GM21360 (cell line): ENCODE measurements at regions not wholly inside any gene's neighbourhood (a gene's known extent, or its start where the extent isn't known, plus 50 kb on each side); places are given as distances from the start of the nearest gene placed in this dataset.
"Not testable (repeated sequence)": the region's sequence is repeated elsewhere in the genome, so short reads cannot be mapped to it uniquely, and the experiment has no call there.

Experiments
- ATAC-seq: cut with Tn5 transposase; IDR thresholded peaks from one replicate; pipeline ENCODE4 v1.9.1; 2021; ENCODE audit warnings: mild to moderate bottlenecking, moderate library complexity; ENCODE audit not compliant: unreplicated experiment

DNA sequence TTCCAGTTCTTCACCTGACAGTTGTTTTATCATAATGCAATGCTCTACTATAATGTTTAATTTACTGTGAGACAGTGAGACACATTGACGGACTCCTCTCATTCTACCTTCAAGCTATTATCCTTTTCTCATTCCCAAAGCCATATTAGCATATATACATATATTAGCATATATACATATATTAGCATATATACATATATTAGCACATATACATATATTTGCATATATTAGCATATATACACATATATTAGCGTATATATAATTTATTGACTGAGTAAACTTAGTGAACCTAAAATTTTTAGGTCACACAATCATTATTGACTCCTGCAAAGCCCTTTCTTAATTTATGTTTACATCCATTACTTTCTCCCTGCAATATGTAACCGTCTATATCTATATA is 555.0 kb upstream of the ADGRB3 start:
- ATAC-seq, result no peak

DNA sequence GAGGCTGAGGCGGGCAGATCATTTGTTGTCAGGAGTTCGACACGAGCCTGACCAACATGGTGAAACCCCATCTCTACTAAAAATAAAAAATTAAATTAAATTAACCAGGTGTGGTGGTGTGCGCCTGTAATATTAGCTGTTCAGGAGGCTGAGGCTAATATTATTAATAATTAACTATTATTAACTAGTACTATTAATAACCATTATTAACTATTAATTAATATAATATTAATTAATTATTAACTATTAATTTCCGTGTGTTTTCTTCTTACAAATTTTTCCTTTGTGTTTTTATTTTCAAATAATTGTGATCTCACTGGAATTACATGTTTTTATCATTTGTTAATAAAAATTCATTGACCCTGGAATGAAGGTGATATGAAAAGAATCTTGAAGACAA is 557.4 kb upstream of the ADGRB3 start:
- no peak for ATAC-seq

DNA sequence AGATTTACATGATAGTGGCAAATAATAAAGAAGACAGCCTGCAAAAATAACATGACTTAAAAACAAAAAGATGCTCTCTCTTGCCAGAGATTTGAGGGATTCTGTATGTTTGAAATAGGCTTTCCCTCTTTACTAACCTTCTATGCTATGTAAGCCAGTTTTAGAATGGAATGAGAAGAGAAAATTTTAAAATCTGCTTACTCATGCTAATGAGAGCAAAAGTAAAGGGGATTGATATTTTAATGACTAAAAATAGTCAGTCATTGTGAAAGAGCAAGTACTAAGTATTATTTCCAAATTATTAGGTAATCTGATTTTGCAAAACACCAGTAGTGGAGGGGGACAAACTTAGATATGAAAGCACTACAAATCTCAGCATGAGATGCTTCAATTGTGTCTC is 563.3 kb upstream of the ADGRB3 start:
- no peak for ATAC-seq

DNA sequence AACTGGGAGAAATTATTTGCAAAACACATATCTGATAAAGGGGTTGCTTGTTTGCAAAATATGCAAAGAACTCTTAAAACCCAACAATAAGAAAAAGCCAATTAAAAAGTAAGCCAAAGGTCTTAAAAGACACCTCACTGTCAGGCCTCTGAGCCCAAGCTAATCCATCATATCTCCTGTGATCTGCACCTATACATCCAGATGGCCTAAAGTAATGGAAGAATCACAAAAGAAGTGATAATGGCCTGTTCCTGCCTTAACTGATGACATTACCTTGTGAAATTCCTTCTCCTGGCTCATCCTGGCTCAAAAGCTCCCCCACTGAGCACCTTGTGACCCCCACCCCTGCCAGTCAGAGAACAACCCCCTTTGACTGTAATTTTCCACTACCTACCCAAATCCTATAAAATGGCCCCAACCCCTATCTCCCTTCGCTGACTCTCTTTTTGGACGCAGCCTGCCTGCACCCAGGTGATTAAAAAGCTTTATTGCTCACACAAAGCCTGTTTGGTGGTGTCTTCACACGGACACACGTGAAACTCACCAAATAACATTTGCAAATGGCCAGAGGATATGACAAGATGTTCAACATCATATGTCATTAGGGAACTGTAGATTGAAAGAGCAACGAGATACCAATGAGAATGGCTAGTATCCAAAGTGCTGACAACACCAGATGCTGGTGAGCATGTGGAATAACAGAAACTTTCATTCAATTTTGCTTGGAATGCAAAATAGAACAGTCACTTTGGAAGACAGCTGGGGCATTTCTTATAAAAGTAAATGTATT is 565.0 kb upstream of the ADGRB3 start:
- no peak for ATAC-seq

DNA sequence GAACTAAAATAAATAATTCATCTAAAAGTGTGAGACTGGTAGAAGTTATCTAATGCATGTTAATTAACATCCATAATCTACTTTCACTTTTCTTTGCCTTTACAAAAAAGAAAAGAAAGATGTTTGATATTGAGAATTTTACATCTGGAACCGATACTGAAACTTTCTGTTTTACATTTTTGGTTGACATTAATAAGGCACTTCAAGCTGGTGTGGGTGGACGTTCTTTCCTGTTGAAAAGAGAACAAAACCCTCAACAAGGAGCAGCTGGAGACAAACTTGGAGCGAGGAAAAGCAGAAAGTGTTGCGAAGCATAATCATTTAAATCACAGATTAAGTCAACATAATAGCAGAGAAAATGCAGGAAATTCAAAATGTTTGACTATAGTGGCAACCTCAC is 575.2 kb upstream of the ADGRB3 start:
- peak; percentile 71 for ATAC-seq

DNA sequence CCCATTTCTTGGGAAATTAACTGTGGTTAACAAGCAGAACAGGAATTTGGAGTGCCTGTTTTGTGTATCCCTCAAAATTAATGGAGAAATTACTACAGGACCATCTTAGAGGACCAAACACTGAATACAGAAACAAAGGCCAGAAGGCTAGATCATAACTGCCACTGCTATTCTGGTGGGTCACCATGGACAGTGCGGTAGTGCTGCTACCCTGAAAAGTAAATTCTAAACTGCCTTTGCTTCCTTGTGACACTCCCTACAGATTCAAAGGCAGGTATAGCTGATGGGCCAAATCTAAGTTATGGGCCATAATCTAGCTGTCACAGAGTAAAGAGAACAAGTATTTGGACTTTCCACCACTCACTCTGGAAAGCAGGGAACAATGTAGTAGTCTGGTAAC is 575.8 kb upstream of the ADGRB3 start:
- ATAC-seq, result peak; percentile 15

DNA sequence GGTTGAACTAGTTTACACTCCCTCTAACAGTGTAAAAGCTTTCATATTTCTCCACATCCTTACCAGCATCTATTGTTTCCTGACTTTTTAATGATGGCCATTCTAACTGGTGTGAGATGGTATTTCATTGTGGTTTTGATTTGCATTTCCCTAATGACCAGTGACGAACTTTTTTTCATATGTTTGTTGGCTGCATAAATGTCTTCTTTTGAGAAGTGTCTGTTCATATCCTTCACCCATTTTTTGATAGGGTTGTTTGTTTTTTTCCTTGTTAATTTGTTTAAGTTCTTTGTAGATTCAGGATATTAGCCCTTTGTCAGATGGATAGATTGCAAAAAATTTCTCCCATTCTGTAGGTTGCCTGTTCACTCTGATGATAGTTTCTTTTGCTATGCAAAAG is 578.5 kb upstream of the ADGRB3 start:
- not testable (repeated sequence) for ATAC-seq

DNA sequence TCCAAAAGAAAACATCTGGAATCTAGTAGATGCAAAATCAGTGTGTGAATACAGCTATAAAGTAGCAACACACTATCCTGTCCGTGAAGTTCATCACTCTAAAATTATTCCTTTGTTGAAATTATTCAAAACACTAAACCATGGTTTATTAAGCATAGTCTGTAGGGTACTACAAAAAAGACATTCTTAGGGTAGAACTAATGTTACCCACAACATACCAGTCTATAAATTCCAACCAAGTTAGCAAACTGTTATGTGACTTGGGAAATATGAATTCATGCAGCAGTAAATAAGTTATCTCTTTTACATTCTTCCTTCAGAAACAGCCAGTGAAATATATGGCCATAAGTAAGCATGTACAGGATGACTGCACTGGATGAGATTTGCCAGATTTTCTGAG is 580.3 kb upstream of the ADGRB3 start:
- no peak for ATAC-seq

DNA sequence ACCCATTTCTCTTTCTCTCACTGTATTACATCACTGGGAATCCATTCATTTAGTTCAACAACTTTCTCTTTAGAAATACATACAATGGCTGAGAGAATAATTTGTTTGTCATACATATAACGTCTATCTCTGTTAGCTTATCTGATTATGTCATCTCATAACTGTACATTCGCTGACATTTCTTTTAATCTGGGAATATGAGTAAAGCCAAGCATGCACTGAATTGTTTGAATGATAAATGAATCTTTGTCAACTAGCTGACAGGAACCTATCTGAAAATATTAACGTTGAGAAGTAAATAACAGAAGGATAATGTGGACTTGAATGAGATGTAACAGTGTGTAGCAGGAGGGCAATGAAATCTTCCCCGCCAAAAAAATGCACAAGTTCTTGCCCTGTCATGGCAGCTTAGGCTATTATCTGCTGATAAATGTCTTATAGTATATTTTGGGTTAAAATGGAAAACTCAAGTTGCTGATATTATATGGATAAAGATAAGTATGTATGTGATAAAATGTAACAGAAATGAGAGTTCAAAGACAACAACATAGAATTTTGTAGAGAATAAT is 581.2 kb upstream of the ADGRB3 start:
- no peak for ATAC-seq

DNA sequence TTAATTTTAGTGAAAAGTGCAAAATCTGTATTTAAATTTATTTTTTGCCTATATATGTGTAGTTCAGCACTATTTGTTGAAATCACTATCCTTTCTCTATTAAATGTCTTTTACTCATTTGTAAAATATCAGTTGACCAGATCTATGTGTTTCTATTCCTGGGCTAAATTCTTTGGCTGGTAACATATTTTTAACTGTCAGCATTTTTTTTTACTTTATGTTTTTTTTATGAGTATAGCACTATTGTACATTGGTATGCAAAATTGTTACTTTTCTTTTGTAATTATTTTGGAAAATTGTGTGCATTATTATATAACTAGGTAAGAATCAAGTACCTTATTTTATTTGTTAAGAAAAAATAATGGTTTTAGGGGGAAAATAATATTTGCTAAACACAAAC is 582.8 kb upstream of the ADGRB3 start:
- no peak for ATAC-seq

DNA sequence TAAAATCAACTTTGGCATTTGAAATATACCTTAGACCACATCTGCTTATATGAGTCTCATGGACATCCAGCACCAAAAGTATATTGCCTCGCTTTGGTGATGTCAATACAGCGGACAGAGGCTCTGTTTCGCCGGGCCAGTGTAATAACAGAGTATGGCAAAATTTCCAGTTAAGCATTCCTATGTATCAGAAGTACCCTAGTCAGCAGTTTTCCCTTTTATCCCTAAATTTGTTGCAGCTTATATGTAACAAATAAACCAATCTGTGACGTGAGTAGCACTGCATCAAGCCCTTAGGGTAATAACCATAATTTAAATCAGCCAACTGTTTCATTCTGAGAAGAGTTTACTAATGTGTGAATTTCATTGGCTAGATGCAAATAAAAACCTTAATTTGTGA is 585.5 kb upstream of the ADGRB3 start:
- no peak for ATAC-seq

DNA sequence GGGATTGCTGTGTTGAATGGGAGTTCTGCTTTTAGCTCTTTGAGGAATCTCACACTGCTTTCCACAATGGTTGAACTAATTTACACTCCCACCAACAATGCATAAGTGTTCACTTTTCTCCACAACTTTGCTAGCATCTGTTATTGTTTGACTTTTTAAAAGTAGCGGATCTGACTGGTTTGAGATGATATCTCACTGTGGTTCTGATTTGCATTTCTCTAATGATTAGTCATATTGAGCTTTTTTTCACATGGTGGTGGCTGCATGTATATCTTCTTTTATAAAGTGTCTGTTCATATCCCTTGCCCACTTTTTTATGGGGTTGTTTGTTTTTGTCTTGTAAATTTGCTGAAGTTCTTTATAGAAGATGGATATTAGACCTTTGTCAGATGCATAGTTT is 588.3 kb upstream of the ADGRB3 start:
- ATAC-seq, result no peak

DNA sequence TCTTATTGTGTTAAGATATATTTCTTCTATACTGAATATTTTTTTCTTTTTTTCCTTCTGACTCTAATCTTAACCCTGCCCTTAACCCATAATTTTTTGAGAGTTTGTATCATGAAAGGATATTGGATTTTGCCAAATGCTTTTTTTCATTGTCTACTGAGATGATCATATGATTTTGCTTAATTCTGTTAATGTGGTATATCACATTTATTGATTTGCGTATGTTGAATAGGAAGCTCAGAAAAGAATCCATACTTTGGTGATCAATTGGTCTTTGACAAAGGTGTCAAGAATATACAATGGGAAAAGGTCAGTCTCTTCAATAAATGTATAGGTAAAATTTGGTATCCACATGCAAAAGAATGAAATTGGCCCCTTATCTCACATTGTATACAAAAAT is 588.8 kb upstream of the ADGRB3 start:
- no peak for ATAC-seq

DNA sequence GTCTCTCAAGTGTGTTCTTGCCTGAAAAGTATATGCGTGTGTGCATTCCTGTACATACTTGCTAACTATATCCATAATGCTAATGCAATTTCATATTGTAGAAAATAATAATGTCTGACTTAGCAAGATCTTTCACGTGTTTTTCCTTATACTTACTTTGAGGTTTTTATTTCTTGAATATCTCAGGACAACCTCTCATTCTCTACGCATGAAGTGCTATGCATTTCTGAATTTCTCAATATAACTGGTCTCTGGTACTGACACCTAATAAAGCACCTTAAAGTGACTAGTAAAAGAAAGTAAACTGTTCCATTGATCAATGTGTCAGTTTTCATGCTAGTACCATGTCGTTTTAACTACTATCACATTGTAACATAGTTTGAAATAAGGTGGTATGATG is 589.9 kb upstream of the ADGRB3 start:
- ATAC-seq, result no peak

DNA sequence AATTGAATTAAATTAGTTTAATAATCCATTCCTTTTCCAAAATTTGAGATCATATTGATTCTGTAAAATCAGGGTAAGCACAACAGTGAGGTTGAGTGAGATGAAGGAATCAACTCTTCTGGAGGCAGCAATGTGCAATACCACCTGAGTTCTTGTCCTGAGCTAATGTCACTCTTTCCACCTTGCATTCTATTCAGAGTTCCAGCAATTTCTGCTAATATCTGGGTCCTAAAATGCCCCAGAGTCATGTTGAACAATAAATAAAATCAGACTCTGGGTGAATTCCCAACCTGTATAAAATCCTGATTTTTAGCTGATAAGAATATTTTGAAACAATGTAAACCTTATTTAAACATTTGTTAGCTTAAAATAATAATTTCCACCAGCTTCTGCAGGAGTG is 590.8 kb upstream of the ADGRB3 start:
- no peak for ATAC-seq

DNA sequence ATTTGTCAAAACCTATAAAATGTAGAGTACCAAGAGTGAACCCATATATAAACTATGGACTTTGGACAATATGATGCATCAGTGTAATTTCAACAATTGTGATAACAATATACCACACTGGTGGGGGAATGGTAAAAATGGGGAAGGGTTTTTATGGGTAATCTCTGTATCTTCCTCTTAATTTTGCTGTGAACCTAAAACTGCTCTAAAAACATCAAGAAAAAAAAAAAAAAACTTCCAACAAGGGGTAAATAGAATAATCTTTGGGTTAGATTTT is 592.0 kb upstream of the ADGRB3 start:
- no peak for ATAC-seq

DNA sequence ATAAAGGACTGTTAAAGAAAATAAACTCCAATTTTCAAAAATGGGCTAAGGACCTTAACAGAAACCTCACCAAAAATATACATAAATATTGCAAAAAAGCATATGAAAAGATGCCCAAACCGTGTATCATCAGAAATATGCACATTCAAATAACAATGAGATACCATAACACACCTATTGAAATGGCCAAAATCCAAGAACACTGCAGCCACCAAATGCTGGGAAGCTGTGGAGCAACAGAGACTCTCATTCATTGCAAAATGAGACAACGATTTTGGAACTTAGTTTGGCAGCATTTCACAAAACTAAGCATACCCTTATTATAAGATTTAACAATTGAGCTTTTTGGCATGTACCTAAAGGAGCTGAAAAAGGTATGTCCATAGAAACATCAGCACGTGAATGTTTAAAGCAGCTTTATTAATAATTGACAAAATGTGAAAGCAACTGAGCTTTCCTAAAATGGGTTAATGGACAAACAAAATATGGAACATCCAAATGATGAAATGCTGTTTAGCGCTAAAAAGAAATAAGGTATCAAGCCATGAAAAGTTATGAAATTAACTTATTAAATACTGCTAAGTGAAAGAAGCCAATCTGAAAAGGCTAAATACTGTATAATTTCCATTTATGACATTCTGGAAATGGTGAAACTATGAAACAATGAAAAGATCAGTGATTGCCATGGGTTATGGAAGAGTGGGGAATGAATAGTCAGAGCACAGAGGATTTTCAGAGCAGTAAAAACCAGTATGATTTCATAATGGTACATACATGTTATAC is 592.6 kb upstream of the ADGRB3 start:
- no peak for ATAC-seq

DNA sequence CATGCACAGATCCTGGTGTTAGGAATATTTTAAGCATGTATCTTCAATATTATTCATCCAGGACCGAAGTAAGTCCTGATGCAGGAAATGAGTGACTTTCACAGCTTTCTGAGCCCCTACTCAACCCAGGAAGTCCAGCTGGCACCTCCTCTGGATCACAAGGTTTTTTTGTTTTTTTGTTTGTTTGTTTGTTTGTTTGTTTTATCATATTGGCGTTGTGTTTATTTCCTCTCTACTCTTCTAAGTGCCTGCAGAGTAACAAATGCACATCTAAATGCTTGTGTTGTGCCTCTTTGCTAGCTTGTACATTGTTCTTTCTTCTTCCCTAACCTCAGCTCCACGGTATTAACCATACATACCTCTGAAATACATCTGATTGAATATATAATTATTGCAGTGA is 594.3 kb upstream of the ADGRB3 start:
- ATAC-seq, result no peak

DNA sequence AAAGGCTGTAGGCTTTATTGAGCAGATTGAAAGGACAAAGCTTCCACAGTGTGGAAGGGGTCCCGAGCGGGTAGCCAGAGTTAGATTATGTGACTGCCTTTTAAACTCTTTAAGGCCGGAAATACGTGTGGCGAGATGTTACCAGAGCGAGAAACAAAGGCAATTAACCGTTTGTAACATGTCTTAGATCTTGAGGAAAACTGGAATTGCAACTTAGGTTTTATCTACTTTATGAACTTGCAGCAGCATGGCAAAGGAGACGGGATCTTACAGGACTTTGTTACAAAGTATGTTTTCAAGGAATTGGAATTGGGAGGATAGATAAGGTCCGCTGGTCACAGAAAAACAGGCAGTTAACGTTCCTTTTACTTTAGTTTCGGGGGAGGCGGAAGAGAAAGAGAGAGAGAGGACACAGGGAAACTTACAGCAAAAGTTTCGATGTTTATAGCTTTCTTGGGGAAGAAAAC is 594.7 kb upstream of the ADGRB3 start:
- no peak for ATAC-seq

DNA sequence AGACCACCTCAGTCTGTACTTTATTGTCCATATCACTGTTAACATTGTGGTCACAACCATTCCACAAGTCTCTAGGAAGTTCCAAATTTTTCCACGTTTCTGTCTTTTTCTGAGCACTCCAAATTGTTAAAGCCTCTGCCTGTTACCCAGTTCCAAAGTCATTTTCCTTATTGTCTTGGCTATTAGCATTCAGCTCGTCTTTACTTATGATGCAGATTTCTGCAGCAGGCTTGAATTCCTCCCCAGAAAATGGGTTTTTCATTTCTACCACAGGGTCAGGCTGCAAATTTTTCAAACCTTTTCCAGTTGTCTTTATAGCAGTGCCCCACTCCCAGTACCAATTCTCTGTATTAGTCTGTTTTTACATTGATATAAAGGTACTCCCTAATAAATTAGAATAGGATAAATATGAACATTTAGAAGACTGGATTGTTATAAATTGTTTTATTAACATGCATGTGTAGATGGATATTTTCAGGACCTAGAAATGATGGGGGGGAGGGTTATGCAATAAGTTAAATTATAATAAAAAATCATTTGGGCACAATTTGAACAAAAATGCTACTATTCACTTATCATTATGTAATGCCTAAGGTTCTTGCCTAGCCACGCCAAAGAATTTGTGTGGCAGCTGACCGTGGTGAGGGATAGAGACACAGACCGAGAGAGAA is 595.3 kb upstream of the ADGRB3 start:
- ATAC-seq, result no peak

DNA sequence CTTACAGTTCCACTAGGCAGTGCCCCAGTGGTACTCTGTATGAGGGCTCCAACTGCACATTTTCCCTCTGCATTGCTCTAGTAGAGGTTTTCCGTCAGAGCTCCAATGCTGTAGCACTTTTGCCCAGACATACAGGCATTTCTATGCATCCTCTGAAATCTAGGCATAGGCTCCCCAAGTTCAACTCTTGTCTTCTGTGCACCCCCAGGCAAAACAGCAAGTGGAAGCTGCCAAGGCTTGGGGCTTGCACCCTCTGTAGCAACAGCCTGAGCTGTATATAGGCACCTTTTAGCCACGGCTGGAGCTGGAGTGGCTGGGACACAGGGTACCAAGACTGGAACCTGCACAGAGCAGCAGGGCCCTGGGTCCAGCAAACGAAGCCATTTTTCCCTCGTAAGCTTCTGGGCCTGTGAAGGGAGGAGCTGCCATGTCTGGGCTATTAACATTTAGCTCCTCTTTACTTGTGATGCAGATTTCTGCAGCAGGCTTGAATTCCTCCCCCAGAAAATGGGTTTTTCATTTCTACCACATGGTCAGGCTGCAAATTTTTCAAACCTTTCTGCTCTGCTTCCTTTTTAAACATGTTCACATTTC is 596.2 kb upstream of the ADGRB3 start:
- no peak for ATAC-seq
